ENCODE measurements at regions not wholly inside any gene's neighbourhood (a gene's known extent, or its start where the extent isn't known, plus 50 kb on each side); places are given as distances from the start of the nearest gene placed in this dataset.

GRCh38 chr15:68493629-68494028 lies 61.7 kb upstream of the ITGA11 start:
- TF ChIP-seq CTCF (IDR thresholded peaks at IDR 0.05) (no peak), POLR2AphosphoS2 (conservative IDR thresholded peaks at IDR 0.05; ENCODE audit: low read length) (no peak), NFE2L2 (conservative IDR thresholded peaks at IDR 0.05; ENCODE audit: low read length) (no peak)
